ENCODE measurements at regions not wholly inside any gene's neighbourhood (a gene's known extent, or its start where the extent isn't known, plus 50 kb on each side); places are given as distances from the start of the nearest gene placed in this dataset.

- peaks cover 0 to 7% (median 2%) of the 10 kb centered on the region in 7 donors for H3K9me3 Mint-ChIP-seq
- DNase-seq = no peak
- no peaks in the 10 kb centered on the region for H3K36me3 Mint-ChIP-seq
- Histone ChIP-seq H3K4me3 (ENCODE audit: low read depth, low read length) (no peak overlapping the region), H3K9me3 (ENCODE audit: control insufficient read depth in 2 of 2, low read length in 2 of 2) (no peaks in the 10 kb centered on the region), H3K4me1 (ENCODE audit: control insufficient read depth, insufficient read depth, low read length, poor library complexity, severe bottlenecking) (no peaks in the 10 kb centered on the region), H3K27ac (ENCODE audit: insufficient read depth, low read length, poor library complexity, severe bottlenecking) (no peak overlapping the region), H3K36me3 (ENCODE audit: control insufficient read depth, insufficient read depth, low read length) (no peaks in the 10 kb centered on the region), H3K27me3 (ENCODE audit: control insufficient read depth, insufficient read depth, low read length) (no peaks in the 10 kb centered on the region)
- no peaks in the 10 kb centered on the region for H3K4me1 Mint-ChIP-seq
- no peaks in the 10 kb centered on the region for H3K27me3 Mint-ChIP-seq
- H3K4me3 Mint-ChIP-seq = no peak overlapping the region
- no peak for ATAC-seq (ENCODE audit: low read depth in 2 of 2)
- H3K27ac Mint-ChIP-seq = no peak overlapping the region
These were observed 453.6 kb downstream of the CCER1 start for GRCh38 chr12:90501412-90501811.

DNA sequence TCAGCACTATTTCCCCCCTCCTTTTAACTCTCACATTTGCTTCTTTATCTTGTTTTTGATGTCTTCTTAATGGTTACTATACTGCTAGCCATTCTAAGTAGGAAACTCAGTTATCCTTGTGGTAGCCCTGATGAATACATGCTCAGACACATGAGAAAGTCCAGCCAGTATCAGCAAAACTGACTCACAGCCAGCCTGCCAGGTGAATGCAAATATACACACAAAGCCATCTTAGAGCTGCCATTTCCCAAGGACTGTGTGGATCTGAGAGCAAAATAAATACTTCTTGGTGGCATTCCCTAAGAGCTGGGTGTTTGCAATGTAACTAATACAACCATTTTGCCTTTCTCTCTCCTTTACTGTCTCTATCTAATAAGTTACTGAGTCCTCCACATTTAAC is 455.2 kb downstream of the CCER1 start:
- no peak for ATAC-seq (ENCODE audit: low read depth in 2 of 2)
- Mint-ChIP-seq H3K27me3 (no peaks in the 10 kb centered on the region), H3K9me3 (peaks cover 0 to 8% (median 2%) of the 10 kb centered on the region in 7 donors)

DNA sequence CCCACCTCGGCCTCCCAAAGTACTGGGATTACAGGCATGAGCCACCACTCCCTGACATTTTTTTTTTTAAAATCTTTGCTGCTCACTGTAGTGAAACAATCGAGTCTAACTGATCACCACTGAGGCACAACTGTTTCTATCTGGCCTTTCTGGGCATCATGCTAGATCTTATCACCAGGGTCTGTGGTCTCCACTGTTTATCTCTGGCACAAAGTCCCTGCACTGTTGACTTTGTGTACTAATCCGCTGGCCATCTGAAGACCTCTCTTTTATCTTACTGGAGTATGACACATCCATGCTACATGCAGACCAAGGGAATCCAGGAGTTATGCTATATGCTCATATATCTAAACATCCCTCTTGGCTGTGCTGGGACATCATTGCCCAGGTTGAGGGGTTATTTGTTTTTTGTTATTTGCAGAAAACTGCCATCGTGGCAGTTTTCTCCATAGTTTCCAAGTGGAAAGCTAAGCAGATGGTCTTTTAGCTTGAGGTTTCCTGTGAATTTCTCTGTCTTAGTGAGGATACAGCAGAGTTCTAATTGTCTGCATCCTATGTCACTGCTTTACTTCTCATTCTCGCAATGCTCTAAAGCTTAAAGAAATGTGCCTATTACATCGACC is 456.9 kb downstream of the CCER1 start:
- Mint-ChIP-seq H3K4me1 (no peaks in the 10 kb centered on the region), H3K4me3 (no peak overlapping the region), H3K36me3 (no peaks in the 10 kb centered on the region), H3K27me3 (no peaks in the 10 kb centered on the region), H3K27ac (no peak overlapping the region), H3K9me3 (peaks cover 0 to 6% (median 0%) of the 10 kb centered on the region in 7 donors)
- Histone ChIP-seq H3K9me3 (ENCODE audit: control insufficient read depth in 2 of 2, low read length in 2 of 2) (no peaks in the 10 kb centered on the region), H3K4me1 (ENCODE audit: control insufficient read depth, insufficient read depth, low read length, poor library complexity, severe bottlenecking) (no peaks in the 10 kb centered on the region), H3K4me3 (ENCODE audit: low read depth, low read length) (no peak overlapping the region), H3K27me3 (ENCODE audit: control insufficient read depth, insufficient read depth, low read length) (no peaks in the 10 kb centered on the region), H3K36me3 (ENCODE audit: control insufficient read depth, insufficient read depth, low read length) (no peaks in the 10 kb centered on the region), H3K27ac (ENCODE audit: insufficient read depth, low read length, poor library complexity, severe bottlenecking) (no peak overlapping the region)
- no peak for DNase-seq
- no peak for ATAC-seq (ENCODE audit: low read depth in 2 of 2)

More for the DNA sequence above, 455.2 kb downstream of the CCER1 start:
- no peak overlapping the region for H3K27ac Mint-ChIP-seq
- no peaks in the 10 kb centered on the region for H3K4me1 Mint-ChIP-seq
- H3K4me1 ChIP-seq (ENCODE audit: control insufficient read depth, insufficient read depth, low read length, poor library complexity, severe bottlenecking) = no peaks in the 10 kb centered on the region
- no peak overlapping the region for H3K4me3 Mint-ChIP-seq
- no peaks in the 10 kb centered on the region for H3K36me3 Mint-ChIP-seq
- no peaks in the 10 kb centered on the region for H3K27me3 ChIP-seq (ENCODE audit: control insufficient read depth, insufficient read depth, low read length)
- H3K9me3 ChIP-seq (ENCODE audit: control insufficient read depth in 2 of 2, low read length in 2 of 2) = no peaks in the 10 kb centered on the region
- no peak for DNase-seq
- H3K36me3 ChIP-seq (ENCODE audit: control insufficient read depth, insufficient read depth, low read length) = no peaks in the 10 kb centered on the region
- no peak overlapping the region for H3K27ac ChIP-seq (ENCODE audit: insufficient read depth, low read length, poor library complexity, severe bottlenecking)
- no peak overlapping the region for H3K4me3 ChIP-seq (ENCODE audit: low read depth, low read length)

DNA sequence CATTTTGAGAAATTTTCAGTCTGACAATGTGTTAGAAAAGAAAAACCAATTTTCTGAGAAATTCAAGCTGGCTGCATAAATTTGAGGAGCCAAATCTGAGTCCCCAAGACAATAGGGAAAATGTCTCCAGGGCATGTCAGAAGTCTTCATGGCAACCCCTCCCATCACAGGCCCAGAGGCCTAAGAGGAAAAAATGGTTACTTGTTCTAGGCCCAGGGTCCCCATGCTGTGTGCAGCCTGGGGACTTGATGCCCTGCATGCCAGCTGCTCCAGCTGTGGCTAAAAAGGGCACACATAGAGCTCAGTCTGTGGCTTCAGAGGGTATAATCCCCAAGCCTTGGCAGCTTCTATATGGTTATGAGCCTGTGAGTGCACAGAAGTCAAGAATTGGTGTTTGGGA is 464.6 kb downstream of the CCER1 start:
- no peak overlapping the region for H3K27ac ChIP-seq (ENCODE audit: insufficient read depth, low read length, poor library complexity, severe bottlenecking)
- Mint-ChIP-seq H3K4me3 (no peak overlapping the region), H3K4me1 (no peaks in the 10 kb centered on the region), H3K36me3 (no peaks in the 10 kb centered on the region), H3K27ac (no peak overlapping the region), H3K9me3 (peaks cover 0 to 9% (median 3%) of the 10 kb centered on the region in 7 donors), H3K27me3 (no peaks in the 10 kb centered on the region)
- H3K9me3 ChIP-seq (ENCODE audit: control insufficient read depth in 2 of 2, low read length in 2 of 2) = no peaks in the 10 kb centered on the region
- no peak for DNase-seq
- ATAC-seq (ENCODE audit: low read depth in 2 of 2) = no peak
- no peaks in the 10 kb centered on the region for H3K27me3 ChIP-seq (ENCODE audit: control insufficient read depth, insufficient read depth, low read length)
- no peak overlapping the region for H3K4me3 ChIP-seq (ENCODE audit: low read depth, low read length)
- no peaks in the 10 kb centered on the region for H3K4me1 ChIP-seq (ENCODE audit: control insufficient read depth, insufficient read depth, low read length, poor library complexity, severe bottlenecking)
- no peaks in the 10 kb centered on the region for H3K36me3 ChIP-seq (ENCODE audit: control insufficient read depth, insufficient read depth, low read length)

DNA sequence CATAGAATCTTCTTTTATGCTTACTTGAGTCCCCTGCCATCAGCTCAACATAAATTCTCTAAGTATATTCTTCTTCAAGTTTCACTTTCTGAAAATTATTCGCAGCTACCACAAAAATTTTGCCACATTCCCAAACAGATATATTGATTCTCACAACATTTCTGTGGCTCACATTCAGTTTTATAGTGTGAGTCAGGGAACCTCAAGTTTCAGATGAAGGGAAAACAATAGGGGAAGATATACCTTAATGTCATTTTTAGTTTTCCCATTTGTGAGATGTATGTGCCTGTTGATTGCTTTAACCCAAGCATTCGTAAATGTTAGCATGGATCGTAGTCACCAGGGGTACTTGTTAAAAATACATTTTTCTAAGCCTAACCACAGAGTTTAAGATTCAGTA is 465.8 kb downstream of the CCER1 start:
- Mint-ChIP-seq H3K4me1 (no peaks in the 10 kb centered on the region), H3K27ac (no peak overlapping the region), H3K9me3 (peaks cover 0 to 9% (median 3%) of the 10 kb centered on the region in 7 donors), H3K27me3 (no peaks in the 10 kb centered on the region), H3K36me3 (no peaks in the 10 kb centered on the region), H3K4me3 (no peak overlapping the region)
- H3K9me3 ChIP-seq (ENCODE audit: control insufficient read depth in 2 of 2, low read length in 2 of 2) = no peaks in the 10 kb centered on the region
- no peaks in the 10 kb centered on the region for H3K27me3 ChIP-seq (ENCODE audit: control insufficient read depth, insufficient read depth, low read length)
- no peaks in the 10 kb centered on the region for H3K36me3 ChIP-seq (ENCODE audit: control insufficient read depth, insufficient read depth, low read length)
- H3K4me3 ChIP-seq (ENCODE audit: low read depth, low read length) = no peak overlapping the region
- H3K27ac ChIP-seq (ENCODE audit: insufficient read depth, low read length, poor library complexity, severe bottlenecking) = no peak overlapping the region
- H3K4me1 ChIP-seq (ENCODE audit: control insufficient read depth, insufficient read depth, low read length, poor library complexity, severe bottlenecking) = no peaks in the 10 kb centered on the region
- DNase-seq = no peak
- ATAC-seq (ENCODE audit: low read depth in 2 of 2) = no peak

- H3K36me3 Mint-ChIP-seq = no peaks in the 10 kb centered on the region
- H3K9me3 ChIP-seq (ENCODE audit: control insufficient read depth in 2 of 2, low read length in 2 of 2) = no peaks in the 10 kb centered on the region
- H3K4me1 Mint-ChIP-seq = no peaks in the 10 kb centered on the region
- H3K27ac Mint-ChIP-seq = no peak overlapping the region
- no peaks in the 10 kb centered on the region for H3K27me3 Mint-ChIP-seq
- H3K4me3 Mint-ChIP-seq = no peak overlapping the region
- peaks cover 0 to 6% (median 3%) of the 10 kb centered on the region in 7 donors for H3K9me3 Mint-ChIP-seq
- DNase-seq (no peak), ATAC-seq (ENCODE audit: low read depth in 2 of 2) (no peak)
- H3K27me3 ChIP-seq (ENCODE audit: control insufficient read depth, insufficient read depth, low read length) = no peaks in the 10 kb centered on the region
- H3K4me3 ChIP-seq (ENCODE audit: low read depth, low read length) = no peak overlapping the region
- no peaks in the 10 kb centered on the region for H3K4me1 ChIP-seq (ENCODE audit: control insufficient read depth, insufficient read depth, low read length, poor library complexity, severe bottlenecking)
- no peak overlapping the region for H3K27ac ChIP-seq (ENCODE audit: insufficient read depth, low read length, poor library complexity, severe bottlenecking)
- H3K36me3 ChIP-seq (ENCODE audit: control insufficient read depth, insufficient read depth, low read length) = no peaks in the 10 kb centered on the region
These were observed 469.4 kb downstream of the CCER1 start for GRCh38 chr12:90485560-90485959.

DNA sequence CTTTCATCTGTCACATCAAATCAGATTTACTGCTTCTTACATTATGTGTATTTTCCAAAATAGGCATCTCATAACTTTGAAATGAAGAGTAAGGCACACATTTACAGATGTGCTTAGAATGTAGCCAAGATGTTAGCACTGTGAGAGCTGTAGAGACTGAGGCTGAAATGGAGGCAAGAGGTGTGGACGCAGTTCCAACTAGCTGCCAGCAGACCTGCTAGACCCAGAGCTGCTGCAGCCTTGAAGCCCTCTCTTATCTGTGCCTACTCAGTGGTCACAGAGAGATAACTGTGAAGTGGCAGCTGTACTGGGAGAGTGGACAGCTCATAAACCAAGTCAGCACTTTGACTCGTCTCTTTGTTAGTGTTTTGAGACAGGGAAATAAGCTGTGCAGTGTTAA is 470.9 kb downstream of the CCER1 start:
- no peak overlapping the region for H3K27ac Mint-ChIP-seq
- Histone ChIP-seq H3K27ac (ENCODE audit: insufficient read depth, low read length, poor library complexity, severe bottlenecking) (no peak overlapping the region), H3K36me3 (ENCODE audit: control insufficient read depth, insufficient read depth, low read length) (no peaks in the 10 kb centered on the region), H3K4me3 (ENCODE audit: low read depth, low read length) (no peak overlapping the region), H3K9me3 (ENCODE audit: control insufficient read depth in 2 of 2, low read length in 2 of 2) (no peaks in the 10 kb centered on the region), H3K27me3 (ENCODE audit: control insufficient read depth, insufficient read depth, low read length) (no peaks in the 10 kb centered on the region), H3K4me1 (ENCODE audit: control insufficient read depth, insufficient read depth, low read length, poor library complexity, severe bottlenecking) (no peaks in the 10 kb centered on the region)
- DNase-seq (no peak), ATAC-seq (ENCODE audit: low read depth in 2 of 2) (no peak)
- H3K4me3 Mint-ChIP-seq = no peak overlapping the region
- H3K9me3 Mint-ChIP-seq = peaks cover 0 to 4% (median 0%) of the 10 kb centered on the region in 7 donors
- no peaks in the 10 kb centered on the region for H3K4me1 Mint-ChIP-seq
- no peaks in the 10 kb centered on the region for H3K27me3 Mint-ChIP-seq
- H3K36me3 Mint-ChIP-seq = no peaks in the 10 kb centered on the region

GRCh38 chr12:90481748-90482147 is 473.2 kb downstream of the CCER1 start:
- Mint-ChIP-seq H3K27ac (no peak overlapping the region), H3K27me3 (no peaks in the 10 kb centered on the region), H3K4me3 (no peak overlapping the region), H3K36me3 (no peaks in the 10 kb centered on the region), H3K4me1 (no peaks in the 10 kb centered on the region), H3K9me3 (peaks cover 0 to 4% (median 0%) of the 10 kb centered on the region in 7 donors)
- Histone ChIP-seq H3K27me3 (ENCODE audit: control insufficient read depth, insufficient read depth, low read length) (no peaks in the 10 kb centered on the region), H3K4me3 (ENCODE audit: low read depth, low read length) (no peak overlapping the region), H3K27ac (ENCODE audit: insufficient read depth, low read length, poor library complexity, severe bottlenecking) (no peak overlapping the region), H3K9me3 (ENCODE audit: control insufficient read depth in 2 of 2, low read length in 2 of 2) (no peaks in the 10 kb centered on the region), H3K4me1 (ENCODE audit: control insufficient read depth, insufficient read depth, low read length, poor library complexity, severe bottlenecking) (no peaks in the 10 kb centered on the region), H3K36me3 (ENCODE audit: control insufficient read depth, insufficient read depth, low read length) (no peaks in the 10 kb centered on the region)
- no peak for ATAC-seq (ENCODE audit: low read depth in 2 of 2)
- no peak for DNase-seq

Data from CD4-positive, CD25-positive, alpha-beta regulatory T cell (primary cell).